Stimulated activated CD8-positive, alpha-beta memory T cell treated with anti-CD3 and anti-CD28 coated beads, Interleukin-7, amount 100 ng/mL, for 24 hours (primary cell): ENCODE measurements at regions not wholly inside any gene's neighbourhood (a gene's known extent, or its start where the extent isn't known, plus 50 kb on each side); places are given as distances from the start of the nearest gene placed in this dataset.

Experiments used
- DNase-seq: peaks from one replicate; pipeline ENCODE4 v3.0.0-alpha.2; 2020; ENCODE audit warnings: low read depth

GRCh38 chr20:22916021-22916842 is 118.9 kb upstream of the SSTR4 start:
- DNase-seq, result no peak

DNA sequence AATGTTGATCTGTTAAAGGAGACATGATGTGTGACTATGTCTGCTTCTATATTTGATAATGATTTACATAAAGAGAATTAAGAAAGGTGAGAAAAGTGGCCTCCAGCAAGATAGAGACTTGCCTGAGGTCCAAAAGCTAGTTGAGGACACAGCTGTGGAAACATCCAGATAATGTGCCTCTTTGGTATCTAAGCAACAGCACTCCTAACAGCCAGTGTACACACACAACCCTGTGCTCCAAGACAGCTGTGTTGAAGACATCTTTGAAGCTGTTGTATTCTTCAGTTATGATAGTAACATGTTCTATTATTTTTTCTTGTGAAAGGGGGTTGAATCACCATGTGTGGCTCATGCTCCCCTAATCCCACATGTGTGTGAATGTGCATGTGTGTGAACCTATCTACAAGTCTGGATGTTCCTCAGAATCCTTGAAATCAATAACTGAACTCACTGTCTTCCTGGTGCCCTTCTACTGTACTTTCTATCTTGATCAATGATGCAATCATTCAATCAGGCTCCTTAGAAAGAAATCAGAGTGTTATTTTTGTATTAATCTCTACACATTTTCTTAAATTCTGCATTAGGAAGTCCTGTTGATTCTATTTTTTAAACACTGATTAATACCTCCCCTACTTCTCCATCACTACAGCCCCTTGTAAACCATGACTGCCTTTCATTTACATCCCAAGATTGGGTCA is 116.7 kb upstream of the SSTR4 start:
- DNase-seq, result no peak

DNA sequence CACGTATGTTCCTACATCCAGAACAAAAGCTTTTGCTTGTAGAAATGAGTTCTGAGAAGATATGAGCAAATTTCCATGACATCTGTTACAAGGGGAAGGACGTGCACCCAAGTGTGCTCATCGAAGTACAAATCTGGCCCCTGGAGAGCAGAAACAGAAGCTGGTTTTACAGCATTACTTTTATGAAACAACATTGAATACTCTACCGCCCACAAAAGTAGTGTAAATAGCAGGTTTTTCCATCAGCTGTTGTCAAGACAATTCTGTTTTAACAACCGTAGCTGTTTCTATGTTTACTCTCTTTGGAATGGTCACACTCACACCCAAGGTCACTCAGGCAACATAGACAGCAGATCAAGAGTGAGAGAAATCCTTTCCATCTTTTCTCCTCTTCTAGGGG is 114.2 kb upstream of the SSTR4 start:
- no peak for DNase-seq

GRCh38 chr20:22921595-22922421 is 113.3 kb upstream of the SSTR4 start:
- DNase-seq, result no peak

- DNase-seq, result no peak
Measured at GRCh38 chr20:22922987-22923386, 112.1 kb upstream of the SSTR4 start.

DNA sequence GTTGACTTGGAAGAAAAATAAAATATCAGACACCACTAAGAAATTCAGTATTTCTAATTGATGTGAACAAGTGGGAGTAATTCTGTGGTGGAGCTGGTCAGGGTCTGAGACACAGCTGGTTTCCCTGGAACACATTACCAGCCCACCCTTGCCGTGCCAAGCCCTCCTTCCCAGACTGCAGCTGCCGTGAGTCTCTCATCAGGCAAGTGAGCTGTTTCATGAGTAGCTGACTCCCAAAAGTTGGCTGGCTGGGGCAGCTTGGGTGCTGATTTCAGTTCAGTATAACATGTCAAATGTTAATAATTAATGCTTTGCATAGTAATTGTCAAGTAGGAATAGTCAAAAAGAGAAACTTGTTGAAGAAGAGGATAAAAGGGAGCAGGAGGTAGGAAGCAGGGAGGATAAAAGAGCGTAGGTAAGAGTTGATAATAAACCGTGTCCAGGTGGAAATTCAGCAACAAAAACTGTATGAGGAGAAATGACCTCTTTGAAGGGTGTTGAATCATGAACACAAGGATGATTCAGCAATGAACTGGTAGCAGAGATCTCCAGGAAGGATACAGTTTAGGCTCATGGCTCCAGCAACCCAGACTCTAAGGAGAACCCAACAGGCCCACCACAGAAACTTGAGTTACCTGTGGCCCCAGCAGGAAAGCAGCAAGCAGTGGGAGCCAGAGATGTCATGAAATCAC is 110.9 kb upstream of the SSTR4 start:
- no peak for DNase-seq

DNA sequence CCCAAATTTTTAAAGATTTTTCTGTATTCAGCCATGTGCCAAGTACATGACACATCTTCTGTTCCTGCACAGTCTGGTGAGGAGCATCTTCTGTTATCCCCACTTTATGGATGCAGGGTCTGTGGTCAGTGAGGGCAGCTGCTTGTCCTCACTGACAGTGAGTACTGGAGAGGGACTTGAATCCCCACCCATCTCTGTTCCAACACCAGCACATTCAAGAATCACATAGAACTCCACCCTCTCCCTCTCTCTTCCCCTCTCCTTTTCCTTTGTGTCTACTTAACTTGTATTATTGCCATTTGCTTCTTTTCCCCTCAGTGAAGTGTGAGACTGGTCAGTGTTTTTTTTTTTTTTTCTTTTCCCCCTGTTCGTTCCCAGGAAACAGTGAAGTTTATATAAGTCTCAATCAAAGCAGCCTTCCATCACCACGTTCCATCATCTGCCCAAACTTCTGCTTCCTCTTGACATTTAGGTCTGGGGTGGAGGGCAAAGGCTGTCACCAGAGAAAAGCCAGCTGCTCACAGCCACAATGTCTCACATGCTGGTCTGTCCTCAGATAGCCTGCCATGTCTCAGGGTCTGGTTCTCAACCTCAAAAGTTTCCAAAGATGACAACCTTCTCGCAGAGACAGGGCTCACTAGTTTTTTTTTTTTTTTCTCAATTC is 110.0 kb upstream of the SSTR4 start:
- DNase-seq, result no peak

- DNase-seq, result no peak
Measured at GRCh38 chr20:22925613-22925983, 109.5 kb upstream of the SSTR4 start.

- DNase-seq, result no peak
Measured at GRCh38 chr20:22927537-22927936, 107.6 kb upstream of the SSTR4 start.

DNA sequence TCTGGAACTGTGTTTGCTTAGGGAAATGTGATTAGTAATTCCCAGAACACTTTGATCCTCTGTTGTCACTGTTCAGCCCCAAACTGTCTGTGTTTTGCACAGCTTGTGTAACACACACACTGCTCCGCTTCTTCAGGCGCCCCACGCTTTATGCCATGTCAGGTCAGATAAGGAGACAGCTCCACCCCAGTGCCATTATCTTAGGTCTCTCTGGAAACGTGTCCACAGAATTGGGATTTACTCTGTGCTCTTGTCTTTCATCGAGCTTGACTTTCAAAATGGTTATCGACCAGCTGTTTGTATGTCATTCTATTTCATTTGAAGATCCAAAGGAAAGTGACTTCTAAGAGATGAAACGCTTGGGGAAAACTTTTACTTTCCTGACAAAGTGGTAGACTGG is 106.4 kb upstream of the SSTR4 start:
- no peak for DNase-seq

DNA sequence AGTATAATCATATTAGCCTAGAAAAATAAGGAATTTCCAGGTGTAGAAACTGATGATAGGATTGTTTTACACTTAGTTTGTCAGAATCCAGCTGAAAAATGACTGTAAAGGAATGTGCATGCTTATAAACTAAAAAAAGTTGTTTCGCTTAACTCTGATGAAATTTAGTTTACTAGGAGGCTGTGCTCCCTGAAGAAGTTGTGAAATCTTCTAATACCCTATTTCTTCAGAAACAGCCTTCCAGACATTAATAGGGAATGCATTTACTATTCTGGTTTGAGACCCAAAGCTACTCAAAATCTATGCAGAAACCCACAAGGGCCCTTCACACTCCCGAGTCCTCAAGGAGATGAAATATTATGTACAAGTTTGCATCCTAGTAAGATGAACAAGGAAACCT is 105.5 kb upstream of the SSTR4 start:
- no peak for DNase-seq

- DNase-seq, result no peak
Measured at GRCh38 chr20:22931653-22932608, 103.2 kb upstream of the SSTR4 start.

DNA sequence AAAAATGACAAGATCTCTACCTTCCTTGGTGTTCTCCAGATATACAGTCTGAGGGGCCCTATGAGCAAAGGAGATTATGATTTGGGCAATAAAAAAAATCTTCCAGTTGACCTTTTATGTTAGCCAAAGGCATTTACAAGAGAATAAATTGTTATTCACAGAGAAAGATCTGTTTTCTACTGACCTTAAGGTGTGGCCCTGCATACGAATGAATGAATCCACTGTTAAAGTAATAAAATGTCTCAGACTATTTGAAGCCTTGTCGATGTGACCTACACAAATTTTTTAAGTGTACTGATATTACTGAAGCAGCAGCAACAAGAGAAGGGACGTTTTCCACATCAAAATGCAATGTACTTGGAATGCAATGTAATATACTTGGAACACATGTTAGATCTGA is 95.9 kb upstream of the SSTR4 start:
- DNase-seq, result no peak

DNA sequence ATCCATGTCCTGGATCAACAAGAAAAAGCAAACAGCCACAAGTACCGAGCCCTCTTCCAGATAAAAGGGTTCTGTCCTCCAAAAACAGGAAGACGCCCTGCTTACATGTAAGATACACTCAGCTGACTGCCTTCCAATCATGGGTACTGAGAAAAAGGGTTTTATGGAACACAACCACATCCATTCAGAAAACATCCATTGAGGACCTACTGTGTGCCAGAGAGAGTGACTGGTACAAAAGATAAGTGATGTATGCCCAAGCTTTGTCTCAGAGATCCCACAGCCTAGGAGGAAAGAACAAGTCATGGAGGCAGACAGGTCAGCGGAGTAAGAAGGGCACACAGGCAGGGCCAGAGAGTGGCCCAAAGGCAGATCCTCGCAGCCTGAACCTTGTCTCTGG is 94.8 kb upstream of the SSTR4 start:
- no peak for DNase-seq

- DNase-seq, result no peak
Measured at GRCh38 chr20:22941550-22941949, 93.6 kb upstream of the SSTR4 start.

DNA sequence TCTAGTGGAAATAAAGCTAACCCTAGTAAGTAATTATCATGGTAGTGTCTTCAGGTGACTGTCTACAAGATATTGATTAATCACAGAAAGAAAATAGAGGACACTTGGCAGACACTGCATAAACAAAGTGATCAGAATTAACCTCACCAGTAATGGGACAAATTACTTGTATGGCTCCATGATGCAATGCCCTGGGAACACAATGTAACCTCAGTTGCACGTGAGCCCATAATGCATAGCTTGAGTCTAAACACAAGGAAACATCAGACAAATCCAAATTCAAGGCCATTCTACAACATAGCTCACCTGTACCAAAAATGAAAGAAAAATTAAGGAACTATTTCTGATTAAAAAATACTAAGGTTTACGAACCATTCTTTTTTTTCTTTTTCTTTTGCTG is 92.4 kb upstream of the SSTR4 start:
- DNase-seq, result no peak

DNA sequence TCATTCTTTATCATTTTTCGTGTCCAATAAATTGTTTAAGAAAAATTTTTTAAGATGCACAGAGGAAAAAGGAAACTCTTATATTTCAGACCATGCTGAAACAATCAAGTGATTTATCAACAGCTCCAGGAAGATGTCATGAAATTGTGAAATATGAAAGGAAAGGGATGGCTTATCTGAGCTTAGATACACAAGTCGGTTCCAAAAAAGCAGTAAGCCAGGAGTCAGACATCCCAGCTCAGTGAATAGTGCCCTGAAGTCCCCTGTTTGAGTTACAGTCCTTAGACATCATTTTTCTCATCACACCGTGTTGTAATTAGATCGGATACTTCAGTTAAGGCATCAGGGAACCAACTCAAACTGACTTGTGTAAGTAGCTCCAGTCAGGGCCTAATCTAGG is 91.0 kb upstream of the SSTR4 start:
- DNase-seq, result no peak

DNA sequence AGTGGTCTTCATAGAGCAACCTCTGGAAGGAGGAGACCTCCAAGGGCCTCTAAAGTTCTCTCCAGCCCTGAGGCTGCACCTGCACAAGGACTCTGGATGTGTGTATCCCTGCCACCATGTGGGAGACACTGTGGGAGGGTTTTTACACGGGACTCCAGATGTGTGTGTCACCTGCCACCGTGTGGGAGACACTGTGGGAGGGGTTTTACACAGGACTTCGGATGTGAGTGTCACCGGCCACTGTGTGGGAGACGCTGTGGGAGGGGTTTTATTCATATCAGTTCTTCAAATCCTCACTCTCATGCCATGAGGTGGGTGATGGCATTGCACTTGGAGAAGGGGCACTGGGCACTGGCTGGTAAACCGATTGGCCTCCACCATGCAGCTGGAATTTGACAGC is 90.2 kb upstream of the SSTR4 start:
- no peak for DNase-seq

GRCh38 chr20:22946596-22946995 is 88.5 kb upstream of the SSTR4 start:
- DNase-seq, result no peak

DNA sequence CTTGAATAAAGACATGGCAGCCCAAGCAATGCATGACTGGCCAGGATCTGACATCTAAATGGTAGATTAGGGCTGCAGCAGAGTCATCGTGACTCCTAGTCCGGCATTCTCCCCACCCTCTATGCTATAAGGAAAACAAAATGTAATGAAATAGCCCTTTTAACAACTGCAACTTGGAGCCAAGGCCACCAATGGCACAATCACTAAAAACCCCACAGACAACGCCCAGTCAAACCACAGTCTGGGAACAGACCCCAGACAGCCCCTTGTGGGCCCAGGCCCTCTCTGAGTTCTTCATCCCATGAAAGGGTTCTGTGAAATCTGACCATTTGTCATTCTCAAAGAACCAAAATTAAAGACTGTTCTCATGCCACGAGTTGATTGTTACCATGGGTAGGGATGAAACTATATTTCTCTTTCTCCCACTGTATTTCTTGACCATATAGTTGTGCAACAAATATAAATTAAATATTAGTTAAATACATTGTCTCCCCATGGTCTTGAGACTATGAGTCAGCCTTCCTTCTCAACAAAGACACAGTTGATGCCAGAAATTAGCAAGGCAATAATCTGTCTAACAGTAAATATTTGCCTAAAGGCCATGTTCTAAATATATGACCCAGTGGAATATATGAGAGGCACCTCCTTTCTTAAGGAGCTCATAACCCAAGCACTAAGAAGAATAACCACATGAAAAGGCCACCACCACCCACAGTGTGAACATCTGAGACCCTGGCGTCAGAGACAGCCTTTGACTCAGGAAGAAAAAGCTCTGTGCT is 85.6 kb upstream of the SSTR4 start:
- no peak for DNase-seq
